Mesendoderm (in vitro differentiated cells): ENCODE measurements at regions not wholly inside any gene's neighbourhood (a gene's known extent, or its start where the extent isn't known, plus 50 kb on each side); places are given as distances from the start of the nearest gene placed in this dataset.

ENCODE experiments used
- DNase-seq: peaks from one replicate; pipeline ENCODE4 v3.0.0; 2013
- H2AK5ac ChIP-seq: 2 replicates; pipeline ENCODE4 v1.6.1; 2013; ENCODE audit warnings: low read length, inconsistent platforms
- H2BK120ac ChIP-seq: 2 replicates; pipeline ENCODE4 v1.6.1; 2013; ENCODE audit warnings: low read depth, mild to moderate bottlenecking, low read length, moderate library complexity, mixed read lengths
- H2BK15ac ChIP-seq: replicated peaks from 2 replicates; pipeline ENCODE4 v1.6.1; 2013; ENCODE audit warnings: low read depth, mild to moderate bottlenecking, moderate library complexity
- H2BK5ac ChIP-seq: 2 replicates; pipeline ENCODE4 v1.6.1; 2013; ENCODE audit warnings: low read length, inconsistent platforms
- H3K18ac ChIP-seq: 2 replicates; pipeline ENCODE4 v1.6.1; 2013; ENCODE audit warnings: mild to moderate bottlenecking, low read length, mixed read lengths
- H3K23ac ChIP-seq: one replicate; pipeline ENCODE4 v1.6.1; 2013; ENCODE audit warnings: low read length
- H3K27ac ChIP-seq: 2 replicates; pipeline ENCODE4 v1.5.1; 2013; ENCODE audit warnings: low read depth, mild to moderate bottlenecking, inconsistent platforms, low read length, moderate library complexity
- H3K27me3 ChIP-seq: 2 replicates; pipeline ENCODE4 v1.6.1; 2013; ENCODE audit warnings: low read length, control low read depth, mild to moderate bottlenecking, inconsistent platforms; ENCODE audit not compliant: insufficient read depth, poor library complexity
- H3K36me3 ChIP-seq: 2 replicates; pipeline ENCODE4 v1.6.1; 2013; ENCODE audit warnings: low read length, inconsistent platforms; ENCODE audit not compliant: control insufficient read depth, insufficient read depth
- H3K4ac ChIP-seq: one replicate; pipeline ENCODE4 v1.6.1; 2013; ENCODE audit warnings: low read depth, mild to moderate bottlenecking, low read length, moderate library complexity
- H3K4me1 ChIP-seq: 2 replicates; pipeline ENCODE4 v1.6.1; 2013; ENCODE audit warnings: low read depth, low read length, inconsistent platforms; ENCODE audit not compliant: control insufficient read depth
- H3K4me2 ChIP-seq: 2 replicates; pipeline ENCODE4 v1.6.1; 2013; ENCODE audit warnings: low read length
- H3K4me3 ChIP-seq: 2 replicates; pipeline ENCODE4 v1.5.1; 2013; ENCODE audit warnings: mild to moderate bottlenecking, low read length
- H3K56ac ChIP-seq: one replicate; pipeline ENCODE4 v1.6.1; 2013; ENCODE audit warnings: low read length
- H3K79me1 ChIP-seq: 2 replicates; pipeline ENCODE4 v1.6.1; 2013; ENCODE audit warnings: low read length, inconsistent platforms
- H3K79me2 ChIP-seq: 2 replicates; pipeline ENCODE4 v1.6.1; 2013; ENCODE audit warnings: mild to moderate bottlenecking, low read length; ENCODE audit not compliant: control insufficient read depth, insufficient read depth
- H3K9ac ChIP-seq: 2 replicates; pipeline ENCODE4 v1.6.1; 2013; ENCODE audit warnings: low read length, inconsistent platforms
- H4K5ac ChIP-seq: one replicate; pipeline ENCODE4 v1.6.1; 2013; ENCODE audit warnings: low read length
- H4K8ac ChIP-seq: one replicate; pipeline ENCODE4 v1.6.1; 2013; ENCODE audit warnings: low read depth, mild to moderate bottlenecking, control low read depth, low read length, moderate library complexity
- WGBS: extraction: QIAGEN DNeasy Blood & Tissue Kit; methylation state at CpG from one replicate; pipeline ENCODE4 v1.1.7; 2013; ENCODE audit warnings: low lambda C conversion rate, missing lambda C conversion rate; ENCODE audit not compliant: insufficient coverage; ENCODE audit errors: extremely low coverage; 5-methylcytosine and 5-hydroxymethylcytosine counted together

DNA sequence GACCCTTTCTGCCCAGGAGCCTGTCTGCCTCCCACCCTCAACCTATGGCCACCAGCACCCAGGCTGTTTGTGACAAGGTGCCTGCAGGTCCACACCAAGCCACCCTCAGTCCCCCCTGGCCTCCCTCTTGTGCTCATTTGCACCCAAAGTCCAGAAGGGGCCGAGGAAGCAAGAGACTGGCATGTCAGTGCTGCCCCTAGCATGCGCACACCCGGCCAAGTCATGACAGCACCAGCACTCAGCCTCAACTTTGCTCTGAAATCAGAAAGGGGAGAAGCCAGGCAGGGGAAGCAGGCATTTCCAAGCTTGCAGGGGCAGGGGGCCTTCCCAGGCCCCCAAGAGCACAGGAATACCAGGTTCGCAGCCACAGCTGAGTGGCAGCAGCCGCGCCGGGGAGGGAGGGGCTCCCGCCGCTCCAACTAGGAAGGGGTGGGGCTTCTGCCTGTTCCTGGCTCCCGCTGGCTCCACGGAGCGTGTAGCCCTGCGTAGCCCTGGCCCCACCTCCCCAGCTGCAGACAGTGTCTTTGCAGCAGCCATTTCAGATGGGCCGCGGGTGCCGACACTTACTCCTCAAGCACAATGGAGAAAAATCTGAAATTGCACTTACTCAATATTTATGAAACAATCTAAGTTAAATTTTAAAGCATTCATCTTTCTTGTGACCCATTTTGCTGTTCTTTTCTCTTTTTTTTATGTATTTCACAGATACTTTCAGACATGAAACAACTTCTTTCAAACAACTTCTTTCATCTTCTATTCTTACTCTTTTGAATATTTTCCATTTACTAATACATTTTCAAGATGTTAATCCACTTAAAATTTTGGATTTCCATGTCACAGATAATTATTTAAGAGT lies 54.9 kb upstream of the ABCB5 start:
- no peak overlapping the region for H4K8ac ChIP-seq
- H2BK120ac ChIP-seq = no peak overlapping the region
- no peak overlapping the region for H2BK15ac ChIP-seq
- H3K27ac ChIP-seq = no peak overlapping the region
- no peak overlapping the region for H3K9ac ChIP-seq
- no peak for DNase-seq
- H3K18ac ChIP-seq = no peak overlapping the region
- H3K36me3 ChIP-seq = no peaks in the 10 kb centered on the region
- no peak overlapping the region for H2AK5ac ChIP-seq
- H3K4me1 ChIP-seq = no peaks in the 10 kb centered on the region
- H3K56ac ChIP-seq = no peak overlapping the region
- H3K79me1 ChIP-seq = no peaks in the 10 kb centered on the region
- no peak overlapping the region for H3K4me3 ChIP-seq
- H4K5ac ChIP-seq = no peak overlapping the region
- H3K79me2 ChIP-seq = no peaks in the 10 kb centered on the region
- WGBS = no CpG with 5 or more reads among the region's 16 CpGs
- H3K23ac ChIP-seq = no peak overlapping the region
- H3K4ac ChIP-seq = no peak overlapping the region
- H3K4me2 ChIP-seq = no peak overlapping the region
- no peaks in the 10 kb centered on the region for H3K27me3 ChIP-seq
- H2BK5ac ChIP-seq = no peak overlapping the region

DNA sequence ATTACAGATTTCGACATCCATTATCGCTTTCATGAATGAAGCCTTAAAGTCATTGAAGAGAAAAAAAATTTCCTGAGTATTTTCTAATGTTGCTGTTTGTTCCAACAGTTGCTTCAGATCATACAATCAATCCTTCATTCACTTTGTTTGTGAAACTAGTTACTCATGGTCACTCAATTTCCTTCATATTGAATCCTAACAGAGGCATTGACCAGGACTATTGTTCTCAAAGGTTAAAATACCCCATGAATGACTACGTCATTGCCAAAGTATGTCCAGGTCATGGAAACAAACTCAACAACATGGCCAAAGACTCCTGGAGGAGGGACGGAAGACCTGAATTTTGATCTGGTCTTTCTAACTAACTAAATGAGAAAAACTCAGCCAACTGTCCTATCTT lies 54.0 kb upstream of the ABCB5 start:
- H3K79me1 ChIP-seq = no peaks in the 10 kb centered on the region
- no peak overlapping the region for H4K5ac ChIP-seq
- no peak overlapping the region for H2BK15ac ChIP-seq
- H2AK5ac ChIP-seq = no peak overlapping the region
- no peak overlapping the region for H2BK5ac ChIP-seq
- H3K4me3 ChIP-seq = no peak overlapping the region
- H3K79me2 ChIP-seq = no peaks in the 10 kb centered on the region
- no peaks in the 10 kb centered on the region for H3K4me1 ChIP-seq
- H3K56ac ChIP-seq = no peak overlapping the region
- DNase-seq = peak; percentile 72
- H2BK120ac ChIP-seq = no peak overlapping the region
- no peak overlapping the region for H3K9ac ChIP-seq
- no peak overlapping the region for H3K4ac ChIP-seq
- no peaks in the 10 kb centered on the region for H3K27me3 ChIP-seq
- WGBS = no CpG with 5 or more reads among the region's 4 CpGs
- H3K4me2 ChIP-seq = no peak overlapping the region
- no peaks in the 10 kb centered on the region for H3K36me3 ChIP-seq
- no peak overlapping the region for H3K18ac ChIP-seq
- H4K8ac ChIP-seq = no peak overlapping the region
- no peak overlapping the region for H3K27ac ChIP-seq
- no peak overlapping the region for H3K23ac ChIP-seq

DNA sequence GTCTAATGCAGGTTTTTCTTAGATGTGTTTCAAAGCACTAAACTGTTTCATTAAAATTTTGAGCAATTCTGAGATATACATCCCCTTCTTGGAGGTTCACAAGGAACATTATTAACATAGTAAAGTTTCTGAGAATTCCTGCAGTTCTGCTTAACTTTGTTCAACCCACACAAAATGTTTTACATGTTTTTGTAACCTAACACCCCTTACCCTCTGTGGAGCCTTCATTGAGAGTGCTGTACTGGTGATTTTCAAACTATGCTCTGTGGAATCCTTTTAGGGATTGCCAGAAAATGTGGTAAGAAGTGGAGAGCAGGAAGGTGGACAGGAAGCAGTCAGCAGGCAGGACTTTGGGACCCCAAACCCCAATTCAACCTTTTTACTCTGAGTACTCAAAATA lies 53.6 kb upstream of the ABCB5 start:
- Histone ChIP-seq H3K4ac (no peak overlapping the region), H3K9ac (no peak overlapping the region), H3K27ac (no peak overlapping the region), H3K36me3 (no peaks in the 10 kb centered on the region), H2AK5ac (no peak overlapping the region), H2BK15ac (no peak overlapping the region), H3K4me2 (no peak overlapping the region), H2BK120ac (no peak overlapping the region), H3K27me3 (no peaks in the 10 kb centered on the region), H3K4me1 (no peaks in the 10 kb centered on the region), H3K79me1 (no peaks in the 10 kb centered on the region), H4K8ac (no peak overlapping the region), H4K5ac (no peak overlapping the region), H3K18ac (no peak overlapping the region), H3K79me2 (no peaks in the 10 kb centered on the region), H3K23ac (no peak overlapping the region), H2BK5ac (no peak overlapping the region), H3K56ac (no peak overlapping the region), H3K4me3 (no peak overlapping the region)
- DNase-seq = no peak

DNA sequence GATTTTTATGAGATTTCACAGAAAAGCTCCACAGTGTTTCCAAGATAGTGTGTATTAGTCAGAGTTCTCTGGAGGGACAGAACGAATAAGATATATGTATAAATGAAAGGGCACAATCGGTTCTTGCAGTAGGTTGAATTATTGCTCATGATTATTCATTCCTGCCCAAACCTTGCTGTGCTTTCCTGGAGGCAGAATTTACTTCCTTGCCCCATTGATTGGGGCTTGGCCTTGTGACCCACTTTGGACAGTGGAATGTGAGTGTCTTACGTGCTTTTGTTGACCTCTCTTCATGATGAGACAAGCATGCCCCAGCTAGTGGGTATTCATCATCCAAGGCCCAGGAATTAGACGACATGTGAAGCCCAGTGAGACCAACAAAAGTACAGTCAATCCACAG lies 53.0 kb upstream of the ABCB5 start:
- no peak overlapping the region for H3K9ac ChIP-seq
- no peak overlapping the region for H3K27ac ChIP-seq
- WGBS = no CpG with 5 or more reads among the region's 4 CpGs
- H3K27me3 ChIP-seq = no peaks in the 10 kb centered on the region
- no peak overlapping the region for H3K56ac ChIP-seq
- DNase-seq = no peak
- no peak overlapping the region for H2BK120ac ChIP-seq
- no peak overlapping the region for H3K4me2 ChIP-seq
- no peak overlapping the region for H2AK5ac ChIP-seq
- H3K4ac ChIP-seq = no peak overlapping the region
- H3K4me1 ChIP-seq = no peaks in the 10 kb centered on the region
- H3K23ac ChIP-seq = no peak overlapping the region
- no peak overlapping the region for H3K18ac ChIP-seq
- H2BK15ac ChIP-seq = no peak overlapping the region
- no peak overlapping the region for H3K4me3 ChIP-seq
- H3K79me1 ChIP-seq = no peaks in the 10 kb centered on the region
- no peak overlapping the region for H4K8ac ChIP-seq
- H4K5ac ChIP-seq = no peak overlapping the region
- H3K36me3 ChIP-seq = no peaks in the 10 kb centered on the region
- no peaks in the 10 kb centered on the region for H3K79me2 ChIP-seq
- H2BK5ac ChIP-seq = no peak overlapping the region
